Epithelial cell of esophagus (primary cell): ENCODE measurements at regions not wholly inside any gene's neighbourhood (a gene's known extent, or its start where the extent isn't known, plus 50 kb on each side); places are given as distances from the start of the nearest gene placed in this dataset.

Source experiments
- DNase-seq: peaks from one replicate; pipeline ENCODE4 v3.0.0; 2010; ENCODE audit warnings: low read depth
- H3K4me3 ChIP-seq: 2 replicates; pipeline ENCODE4 v1.5.1; 2011; ENCODE audit warnings: mild to moderate bottlenecking, low read length, control low read depth
- CTCF ChIP-seq: IDR thresholded peaks from 2 replicates; pipeline ENCODE4 v1.5.1; 2011; ENCODE audit warnings: low read depth, mild to moderate bottlenecking, low read length, control low read depth, inconsistent platforms; ENCODE audit not compliant: insufficient read depth; ENCODE audit errors: missing control alignments

GRCh38 chr4:135225551-135225950 lies 1024.0 kb upstream of the PABPC4L start:
- TF ChIP-seq CTCF: no peak
- DNase-seq: no peak
- no peak overlapping the region for H3K4me3 ChIP-seq

- H3K4me3 ChIP-seq: no peak overlapping the region
- no peak for TF ChIP-seq CTCF
- no peak for DNase-seq
Measured at GRCh38 chr4:135210341-135210740, 1008.8 kb upstream of the PABPC4L start.

- DNase-seq: no peak
- no peak overlapping the region for H3K4me3 ChIP-seq
- TF ChIP-seq CTCF: no peak
Measured at GRCh38 chr4:135207531-135207930, 1005.9 kb upstream of the PABPC4L start.

DNA sequence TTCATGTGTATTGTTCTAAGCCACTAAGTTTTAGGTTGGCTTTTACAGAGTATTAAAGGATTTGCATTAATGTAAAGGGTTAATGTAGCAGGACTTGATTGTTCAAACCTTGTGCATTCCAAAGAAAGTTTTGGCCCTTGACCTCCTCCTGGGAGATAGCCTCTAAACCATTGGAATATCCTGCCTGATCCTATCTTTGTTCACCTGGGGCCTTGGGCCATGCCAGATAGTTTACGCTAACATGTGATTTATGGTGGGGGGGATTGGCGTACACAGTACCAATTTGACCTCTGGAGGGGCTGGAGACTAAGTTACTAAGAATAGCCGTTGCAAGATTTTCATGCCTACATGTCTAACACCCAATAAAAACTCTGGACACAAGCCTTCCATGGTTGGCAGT lies 1002.7 kb upstream of the PABPC4L start:
- no peak overlapping the region for H3K4me3 ChIP-seq
- no peak for DNase-seq
- no peak for TF ChIP-seq CTCF

GRCh38 chr4:135201081-135201480 lies 999.5 kb upstream of the PABPC4L start:
- H3K4me3 ChIP-seq: no peak overlapping the region
- TF ChIP-seq CTCF: no peak
- DNase-seq: no peak

DNA sequence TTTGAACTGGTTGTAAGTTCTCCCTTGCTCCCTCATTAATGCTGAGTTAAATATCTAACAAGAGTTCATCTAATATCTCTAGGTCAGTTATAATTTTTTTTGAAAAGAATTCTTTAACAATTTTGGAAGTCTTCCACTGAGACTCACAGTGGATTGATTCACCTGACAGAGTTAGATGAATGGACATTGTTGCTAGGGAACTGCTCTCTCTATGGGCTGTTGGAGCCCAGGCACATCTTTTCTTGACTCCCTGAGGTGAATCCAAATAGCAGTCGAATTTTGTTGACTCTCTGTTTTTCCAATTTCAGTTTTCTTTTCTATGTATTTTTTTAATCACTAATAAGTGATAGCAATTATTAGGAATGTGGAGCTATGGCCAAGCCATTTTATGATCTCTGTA lies 996.1 kb upstream of the PABPC4L start:
- DNase-seq: no peak
- TF ChIP-seq CTCF: no peak
- H3K4me3 ChIP-seq: no peak overlapping the region

DNA sequence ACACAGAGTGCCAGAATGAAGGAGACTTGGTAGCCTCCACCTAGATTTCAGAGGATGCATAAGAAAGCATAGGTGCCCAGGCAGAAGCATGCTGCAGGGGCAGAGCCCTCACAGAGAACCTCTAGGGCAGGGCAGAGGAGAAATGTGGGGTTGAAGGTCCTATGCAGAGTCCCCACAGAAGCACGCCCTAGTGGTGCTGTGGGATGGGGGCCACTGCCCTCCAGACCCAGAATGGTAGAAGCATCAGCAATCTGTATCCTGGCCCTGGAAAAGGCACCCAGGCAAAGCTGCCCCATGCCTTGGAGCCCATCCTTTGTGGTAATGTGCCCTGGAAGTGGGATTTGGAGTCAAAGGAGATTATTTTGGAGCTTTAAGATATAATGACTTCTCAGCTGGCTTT lies 992.9 kb upstream of the PABPC4L start:
- TF ChIP-seq CTCF: no peak
- DNase-seq: no peak
- no peak overlapping the region for H3K4me3 ChIP-seq
